Right ventricle myocardium inferior (tissue), 1 donor: ENCODE measurements at regions not wholly inside any gene's neighbourhood (a gene's known extent, or its start where the extent isn't known, plus 50 kb on each side); places are given as distances from the start of the nearest gene placed in this dataset.
A peak's percentile ranks its signal among the peaks of the same experiment; 100 is the strongest.

ENCODE experiments used
- ATAC-seq: fragments of 200-7000 bp; cut with Tn5 transposase; one replicate; pipeline ENCODE4 v1.9.1; 2020; ENCODE audit warnings: mild to moderate bottlenecking, moderate library complexity
- DNase-seq: peaks from one replicate; pipeline ENCODE4 v3.0.0; 2021; ENCODE audit errors: missing footprints
- intact Hi-C: fragments of 100-400 bp; cut with DNase I; formaldehyde crosslinking; loops from one replicate; pipeline ENCODE4 v1.11.0; 2022
- donor health status: DM: no; HTN: yes; CAD: no; lungs with severe emphysema.

- ATAC-seq (no peak), DNase-seq (no peak)
- intact Hi-C loops: no loop called here
These were observed 583.3 kb downstream of the HS3ST4 start for GRCh38 chr16:26275021-26275590.

GRCh38 chr16:26276289-26276688, 584.5 kb downstream of the HS3ST4 start:
- DNase-seq (no peak), ATAC-seq (no peak)
- intact Hi-C loops: no loop called here

- DNase-seq (no peak), ATAC-seq (no peak)
- intact Hi-C loops: no loop called here
These were observed 589.8 kb downstream of the HS3ST4 start for GRCh38 chr16:26281381-26282110.

GRCh38 chr16:26295625-26296304, 604.0 kb downstream of the HS3ST4 start:
- no peak for ATAC-seq
- no peak for DNase-seq
- intact Hi-C loops: no loop called here

- intact Hi-C loops: no loop called here
- DNase-seq (no peak), ATAC-seq (no peak)
These were observed 609.8 kb downstream of the HS3ST4 start for GRCh38 chr16:26301516-26301915.

GRCh38 chr16:26316683-26317464, 625.1 kb downstream of the HS3ST4 start:
- intact Hi-C loops: no loop called here
- ATAC-seq: no peak
- DNase-seq: no peak

- intact Hi-C loops: no loop called here
- DNase-seq: no peak
- no peak for ATAC-seq
These were observed 626.1 kb downstream of the HS3ST4 start for GRCh38 chr16:26317885-26318284.

GRCh38 chr16:26330654-26331053, 638.9 kb downstream of the HS3ST4 start:
- ATAC-seq: no peak

GRCh38 chr16:26334218-26335111, 642.7 kb downstream of the HS3ST4 start:
- intact Hi-C loops: no loop called here
- DNase-seq: no peak
- ATAC-seq: no peak

More at GRCh38 chr16:26330654-26331053, 638.9 kb downstream of the HS3ST4 start:
- DNase-seq: no peak
- intact Hi-C loops: no loop called here

- intact Hi-C loops: no loop called here
- DNase-seq (no peak), ATAC-seq (no peak)
These were observed 643.6 kb downstream of the HS3ST4 start for GRCh38 chr16:26335236-26335853.

- no peak for DNase-seq
- intact Hi-C loops: no loop called here
- ATAC-seq: no peak
These were observed 650.9 kb downstream of the HS3ST4 start for GRCh38 chr16:26342621-26343020.

GRCh38 chr16:26344240-26344776, 652.5 kb downstream of the HS3ST4 start:
- ATAC-seq: no peak
- intact Hi-C loops: no loop called here
- no peak for DNase-seq

- intact Hi-C loops: no loop called here
- DNase-seq (no peak), ATAC-seq (no peak)
These were observed 653.2 kb downstream of the HS3ST4 start for GRCh38 chr16:26344976-26345375.

GRCh38 chr16:26345966-26346365, 654.2 kb downstream of the HS3ST4 start:
- intact Hi-C loops: no loop called here
- ATAC-seq: peak; percentile 34
- DNase-seq: no peak

GRCh38 chr16:26348095-26348494, 656.3 kb downstream of the HS3ST4 start:
- intact Hi-C loops: no loop called here
- ATAC-seq (no peak), DNase-seq (no peak)

- ATAC-seq (no peak), DNase-seq (no peak)
- intact Hi-C loops: no loop called here
These were observed 669.1 kb downstream of the HS3ST4 start for GRCh38 chr16:26360867-26361266.

- DNase-seq (no peak), ATAC-seq (no peak)
- intact Hi-C loops: no loop called here
These were observed 671.8 kb downstream of the HS3ST4 start for GRCh38 chr16:26363581-26363980.
